ENCODE measurements at regions not wholly inside any gene's neighbourhood (a gene's known extent, or its start where the extent isn't known, plus 50 kb on each side); places are given as distances from the start of the nearest gene placed in this dataset.

- H3K4me3 ChIP-seq (ENCODE audit: low read length in 2 of 2): no peak overlapping the region
- no peak overlapping the region for H3K9ac ChIP-seq (ENCODE audit: low read length in 2 of 2)
- H3K4me1 ChIP-seq (ENCODE audit: control insufficient read depth, insufficient read depth, low read length): no peaks in the 10 kb centered on the region
- H3K36me3 ChIP-seq (ENCODE audit: control insufficient read depth in 2 of 2, insufficient read depth in 2 of 2, low read length in 2 of 2): no peaks in the 10 kb centered on the region
- no peaks in the 10 kb centered on the region for H3K27me3 ChIP-seq (ENCODE audit: control insufficient read depth in 1 of 2, insufficient read depth in 2 of 2, low read length in 2 of 2)
- no peaks in the 10 kb centered on the region for H3K9me3 ChIP-seq (ENCODE audit: control insufficient read depth in 2 of 2, low read length in 2 of 2)
- no peak overlapping the region for H3K27ac ChIP-seq (ENCODE audit: low read length)
Measured at GRCh38 chr4:159551281-159551680, 448.4 kb downstream of the RAPGEF2 start.

- Histone ChIP-seq H3K4me3 (ENCODE audit: low read length in 2 of 2) (no peak overlapping the region), H3K4me1 (ENCODE audit: control insufficient read depth, insufficient read depth, low read length) (no peaks in the 10 kb centered on the region), H3K9me3 (ENCODE audit: control insufficient read depth in 2 of 2, low read length in 2 of 2) (no peaks in the 10 kb centered on the region), H3K27ac (ENCODE audit: low read length) (no peak overlapping the region), H3K36me3 (ENCODE audit: control insufficient read depth in 2 of 2, insufficient read depth in 2 of 2, low read length in 2 of 2) (no peaks in the 10 kb centered on the region), H3K9ac (ENCODE audit: low read length in 2 of 2) (no peak overlapping the region), H3K27me3 (ENCODE audit: control insufficient read depth in 1 of 2, insufficient read depth in 2 of 2, low read length in 2 of 2) (no peaks in the 10 kb centered on the region)
Measured at GRCh38 chr4:159552979-159553768, 450.3 kb downstream of the RAPGEF2 start.

DNA sequence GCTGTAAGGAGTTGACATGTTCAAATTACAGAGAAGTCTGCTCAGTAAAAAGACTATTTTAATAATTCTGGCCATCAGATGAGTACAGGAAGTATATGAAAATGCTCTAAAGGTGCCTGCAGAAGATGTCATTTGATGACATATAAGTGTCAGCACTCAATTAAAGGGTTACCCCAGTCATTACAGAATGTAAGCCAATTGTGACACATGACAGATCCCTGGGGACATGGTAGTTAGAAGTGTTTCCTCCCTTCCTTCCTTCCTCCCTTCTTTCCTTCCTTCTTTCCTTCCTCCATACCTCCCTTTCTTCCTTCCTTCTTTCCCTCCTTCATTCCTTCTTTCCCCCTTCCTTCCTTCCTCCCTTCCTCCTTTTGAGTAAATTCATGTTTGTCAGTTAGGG, 453.0 kb downstream of the RAPGEF2 start:
- H3K36me3 ChIP-seq (ENCODE audit: control insufficient read depth in 2 of 2, insufficient read depth in 2 of 2, low read length in 2 of 2): no peaks in the 10 kb centered on the region
- no peak overlapping the region for H3K27ac ChIP-seq (ENCODE audit: low read length)

DNA sequence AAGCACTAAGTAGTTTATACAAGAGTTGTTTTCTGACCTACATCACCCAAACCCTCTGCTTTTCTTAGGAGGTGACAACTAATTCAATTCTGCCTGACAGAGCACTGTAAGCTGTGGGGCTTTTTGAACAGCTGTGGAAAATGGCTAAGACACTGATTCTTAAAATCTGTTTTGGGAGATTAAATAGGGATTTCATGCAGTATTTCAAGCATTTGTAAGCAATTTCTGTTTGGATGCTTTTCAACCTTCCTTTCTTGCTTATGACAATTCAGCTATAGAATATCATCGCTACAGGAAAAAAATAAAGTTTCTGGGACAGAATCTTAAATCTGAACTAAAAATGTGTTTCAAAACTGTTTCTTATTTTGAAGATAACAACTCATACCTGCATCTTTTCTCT, 459.5 kb downstream of the RAPGEF2 start:
- H3K27ac ChIP-seq (ENCODE audit: low read length): no peak overlapping the region
- no peaks in the 10 kb centered on the region for H3K9me3 ChIP-seq (ENCODE audit: control insufficient read depth in 2 of 2, low read length in 2 of 2)
- no peaks in the 10 kb centered on the region for H3K4me1 ChIP-seq (ENCODE audit: control insufficient read depth, insufficient read depth, low read length)
- no peak overlapping the region for H3K9ac ChIP-seq (ENCODE audit: low read length in 2 of 2)
- no peaks in the 10 kb centered on the region for H3K36me3 ChIP-seq (ENCODE audit: control insufficient read depth in 2 of 2, insufficient read depth in 2 of 2, low read length in 2 of 2)
- H3K4me3 ChIP-seq (ENCODE audit: low read length in 2 of 2): no peak overlapping the region
- no peaks in the 10 kb centered on the region for H3K27me3 ChIP-seq (ENCODE audit: control insufficient read depth in 1 of 2, insufficient read depth in 2 of 2, low read length in 2 of 2)

More for the DNA sequence above, 453.0 kb downstream of the RAPGEF2 start:
- Histone ChIP-seq H3K4me1 (ENCODE audit: control insufficient read depth, insufficient read depth, low read length) (no peaks in the 10 kb centered on the region), H3K9ac (ENCODE audit: low read length in 2 of 2) (no peak overlapping the region), H3K4me3 (ENCODE audit: low read length in 2 of 2) (no peak overlapping the region), H3K9me3 (ENCODE audit: control insufficient read depth in 2 of 2, low read length in 2 of 2) (no peaks in the 10 kb centered on the region), H3K27me3 (ENCODE audit: control insufficient read depth in 1 of 2, insufficient read depth in 2 of 2, low read length in 2 of 2) (no peaks in the 10 kb centered on the region)

- Histone ChIP-seq H3K4me1 (ENCODE audit: control insufficient read depth, insufficient read depth, low read length) (no peaks in the 10 kb centered on the region), H3K27me3 (ENCODE audit: control insufficient read depth in 1 of 2, insufficient read depth in 2 of 2, low read length in 2 of 2) (no peaks in the 10 kb centered on the region), H3K9me3 (ENCODE audit: control insufficient read depth in 2 of 2, low read length in 2 of 2) (no peaks in the 10 kb centered on the region), H3K9ac (ENCODE audit: low read length in 2 of 2) (no peak overlapping the region), H3K27ac (ENCODE audit: low read length) (no peak overlapping the region), H3K4me3 (ENCODE audit: low read length in 2 of 2) (no peak overlapping the region), H3K36me3 (ENCODE audit: control insufficient read depth in 2 of 2, insufficient read depth in 2 of 2, low read length in 2 of 2) (no peaks in the 10 kb centered on the region)
Measured at GRCh38 chr4:159563257-159563656, 460.4 kb downstream of the RAPGEF2 start.

- Histone ChIP-seq H3K9ac (ENCODE audit: low read length in 2 of 2) (no peak overlapping the region), H3K9me3 (ENCODE audit: control insufficient read depth in 2 of 2, low read length in 2 of 2) (no peaks in the 10 kb centered on the region), H3K27ac (ENCODE audit: low read length) (no peak overlapping the region), H3K4me1 (ENCODE audit: control insufficient read depth, insufficient read depth, low read length) (no peaks in the 10 kb centered on the region), H3K27me3 (ENCODE audit: control insufficient read depth in 1 of 2, insufficient read depth in 2 of 2, low read length in 2 of 2) (no peaks in the 10 kb centered on the region), H3K4me3 (ENCODE audit: low read length in 2 of 2) (no peak overlapping the region), H3K36me3 (ENCODE audit: control insufficient read depth in 2 of 2, insufficient read depth in 2 of 2, low read length in 2 of 2) (no peaks in the 10 kb centered on the region)
Measured at GRCh38 chr4:159564615-159565014, 461.7 kb downstream of the RAPGEF2 start.

DNA sequence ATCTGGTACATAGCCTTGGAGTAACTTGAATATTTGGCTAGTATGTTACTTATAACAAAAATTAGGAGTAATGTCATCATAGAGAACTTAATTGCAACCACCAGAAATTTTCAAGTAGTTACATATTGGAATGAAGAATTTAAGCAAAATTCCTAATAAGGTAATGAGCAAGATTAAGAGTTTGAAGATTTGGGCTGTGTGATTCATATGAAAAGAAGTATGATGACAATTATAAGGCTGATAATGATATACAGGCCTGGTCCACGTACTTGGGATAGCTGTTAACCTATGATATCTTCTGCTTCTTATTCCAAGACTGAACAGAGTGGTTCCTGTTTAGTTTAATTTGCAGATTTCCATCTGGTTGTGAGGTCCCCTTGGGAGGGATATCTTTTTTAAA, 463.9 kb downstream of the RAPGEF2 start:
- Histone ChIP-seq H3K9ac (ENCODE audit: low read length in 2 of 2) (no peak overlapping the region), H3K27ac (ENCODE audit: low read length) (no peak overlapping the region), H3K4me1 (ENCODE audit: control insufficient read depth, insufficient read depth, low read length) (no peaks in the 10 kb centered on the region), H3K36me3 (ENCODE audit: control insufficient read depth in 2 of 2, insufficient read depth in 2 of 2, low read length in 2 of 2) (no peaks in the 10 kb centered on the region), H3K9me3 (ENCODE audit: control insufficient read depth in 2 of 2, low read length in 2 of 2) (no peaks in the 10 kb centered on the region), H3K27me3 (ENCODE audit: control insufficient read depth in 1 of 2, insufficient read depth in 2 of 2, low read length in 2 of 2) (no peaks in the 10 kb centered on the region), H3K4me3 (ENCODE audit: low read length in 2 of 2) (no peak overlapping the region)

DNA sequence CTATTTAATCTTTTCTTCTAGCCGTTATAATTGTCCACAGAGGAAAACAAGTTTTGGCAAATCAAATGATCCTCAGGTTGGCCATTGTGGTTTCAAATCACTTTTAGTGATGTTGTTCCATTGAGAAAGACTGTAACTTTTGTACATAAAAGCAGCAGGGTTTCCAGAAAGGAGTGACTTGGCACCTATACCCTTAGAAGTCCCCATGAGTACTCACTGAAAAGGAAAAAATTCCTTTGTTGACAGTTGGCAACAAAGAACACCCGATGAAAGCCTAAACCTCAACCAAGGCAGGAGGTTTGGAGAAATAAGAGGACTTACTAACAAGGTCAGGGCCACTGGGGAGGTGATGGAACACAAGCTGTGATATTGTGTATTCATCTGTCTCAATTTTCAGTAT, 474.4 kb downstream of the RAPGEF2 start:
- Histone ChIP-seq H3K27me3 (ENCODE audit: control insufficient read depth in 1 of 2, insufficient read depth in 2 of 2, low read length in 2 of 2) (no peaks in the 10 kb centered on the region), H3K36me3 (ENCODE audit: control insufficient read depth in 2 of 2, insufficient read depth in 2 of 2, low read length in 2 of 2) (no peaks in the 10 kb centered on the region), H3K9ac (ENCODE audit: low read length in 2 of 2) (no peak overlapping the region), H3K4me1 (ENCODE audit: control insufficient read depth, insufficient read depth, low read length) (no peaks in the 10 kb centered on the region), H3K9me3 (ENCODE audit: control insufficient read depth in 2 of 2, low read length in 2 of 2) (no peaks in the 10 kb centered on the region), H3K4me3 (ENCODE audit: low read length in 2 of 2) (no peak overlapping the region), H3K27ac (ENCODE audit: low read length) (no peak overlapping the region)

- Histone ChIP-seq H3K36me3 (ENCODE audit: control insufficient read depth in 2 of 2, insufficient read depth in 2 of 2, low read length in 2 of 2) (no peaks in the 10 kb centered on the region), H3K9me3 (ENCODE audit: control insufficient read depth in 2 of 2, low read length in 2 of 2) (peaks cover 0 to 1% of the 10 kb centered on the region in 2 donors), H3K27me3 (ENCODE audit: control insufficient read depth in 1 of 2, insufficient read depth in 2 of 2, low read length in 2 of 2) (no peaks in the 10 kb centered on the region), H3K4me3 (ENCODE audit: low read length in 2 of 2) (no peak overlapping the region), H3K27ac (ENCODE audit: low read length) (no peak overlapping the region), H3K9ac (ENCODE audit: low read length in 2 of 2) (no peak overlapping the region), H3K4me1 (ENCODE audit: control insufficient read depth, insufficient read depth, low read length) (no peaks in the 10 kb centered on the region)
Measured at GRCh38 chr4:159582685-159583084, 479.8 kb downstream of the RAPGEF2 start.

DNA sequence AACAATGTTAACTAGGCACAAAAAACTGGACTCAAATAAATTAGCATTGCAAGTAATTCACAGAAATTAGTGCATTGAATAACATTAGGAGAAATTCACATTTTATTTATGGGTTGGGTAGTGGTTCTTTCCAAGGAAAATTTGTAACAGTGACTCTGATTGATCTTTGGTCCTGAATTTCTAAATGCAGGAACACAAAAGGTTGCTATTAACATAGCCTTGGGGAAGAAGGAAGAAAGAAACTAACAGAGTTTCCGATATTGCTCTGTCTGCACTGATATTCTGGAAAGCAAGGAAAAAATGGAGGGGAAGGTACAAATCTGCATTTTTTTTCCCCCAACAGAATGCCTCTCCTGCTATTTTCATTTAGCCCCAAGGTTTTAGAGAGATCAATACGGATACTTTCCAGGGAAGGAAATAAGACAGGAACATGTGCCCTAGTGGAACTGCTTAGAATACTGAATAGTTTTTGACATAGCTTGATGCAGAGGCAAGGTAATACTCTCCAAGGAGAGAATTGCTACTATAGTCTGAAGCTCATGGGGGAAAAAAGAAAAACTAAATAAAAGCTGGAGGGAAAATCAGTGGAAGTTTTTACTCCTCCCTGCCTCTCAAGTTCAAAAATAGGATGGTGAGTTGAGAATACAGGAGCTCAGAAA, 490.1 kb downstream of the RAPGEF2 start:
- Histone ChIP-seq H3K4me1 (ENCODE audit: control insufficient read depth, insufficient read depth, low read length) (no peaks in the 10 kb centered on the region), H3K27ac (ENCODE audit: low read length) (no peak overlapping the region), H3K9me3 (ENCODE audit: control insufficient read depth in 2 of 2, low read length in 2 of 2) (no peaks in the 10 kb centered on the region), H3K36me3 (ENCODE audit: control insufficient read depth in 2 of 2, insufficient read depth in 2 of 2, low read length in 2 of 2) (no peaks in the 10 kb centered on the region), H3K9ac (ENCODE audit: low read length in 2 of 2) (no peak overlapping the region), H3K4me3 (ENCODE audit: low read length in 2 of 2) (no peak overlapping the region), H3K27me3 (ENCODE audit: control insufficient read depth in 1 of 2, insufficient read depth in 2 of 2, low read length in 2 of 2) (no peaks in the 10 kb centered on the region)

DNA sequence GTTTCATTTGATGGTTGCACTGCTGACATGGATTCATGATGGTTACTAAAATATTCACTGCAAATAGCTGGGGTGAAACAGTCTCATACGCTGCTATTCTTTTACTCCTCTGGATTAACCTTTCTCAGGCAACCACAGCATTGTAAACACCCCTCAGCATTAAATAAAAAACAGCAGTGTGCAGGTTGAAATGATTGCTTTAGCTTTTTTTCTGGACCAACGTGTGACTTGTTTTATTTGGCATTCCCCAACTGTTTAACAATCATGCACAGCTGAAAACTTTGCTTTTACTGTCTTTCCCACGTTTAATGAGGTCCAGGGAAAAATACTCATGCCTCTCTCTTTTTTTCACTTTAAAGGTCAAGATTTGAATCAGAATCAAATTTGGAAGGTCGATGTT, 490.8 kb downstream of the RAPGEF2 start:
- H3K36me3 ChIP-seq (ENCODE audit: control insufficient read depth in 2 of 2, insufficient read depth in 2 of 2, low read length in 2 of 2): no peaks in the 10 kb centered on the region
- no peak overlapping the region for H3K27ac ChIP-seq (ENCODE audit: low read length)
- no peak overlapping the region for H3K9ac ChIP-seq (ENCODE audit: low read length in 2 of 2)
- H3K4me1 ChIP-seq (ENCODE audit: control insufficient read depth, insufficient read depth, low read length): no peaks in the 10 kb centered on the region
- H3K9me3 ChIP-seq (ENCODE audit: control insufficient read depth in 2 of 2, low read length in 2 of 2): no peaks in the 10 kb centered on the region
- H3K27me3 ChIP-seq (ENCODE audit: control insufficient read depth in 1 of 2, insufficient read depth in 2 of 2, low read length in 2 of 2): no peaks in the 10 kb centered on the region
- H3K4me3 ChIP-seq (ENCODE audit: low read length in 2 of 2): no peak overlapping the region
